Activated CD4-positive, alpha-beta T cell treated with anti-CD3 and anti-CD28 coated beads for 4 hours (primary cell): ENCODE measurements at regions not wholly inside any gene's neighbourhood (a gene's known extent, or its start where the extent isn't known, plus 50 kb on each side); places are given as distances from the start of the nearest gene placed in this dataset.

ENCODE experiments used
- DNase-seq, 2 donors: peaks; one replicate each; pipeline ENCODE4 v3.0.0-alpha.2; 2020

GRCh38 chr14:34120185-34120977, 169.5 kb upstream of the EGLN3 start:
- DNase-seq = no peak

GRCh38 chr14:34119107-34119858, 168.4 kb upstream of the EGLN3 start:
- no peak for DNase-seq

GRCh38 chr14:34113991-34114390, 163.1 kb upstream of the EGLN3 start:
- no peak for DNase-seq

GRCh38 chr14:34113005-34113511, 162.2 kb upstream of the EGLN3 start:
- DNase-seq = no peak

GRCh38 chr14:34111953-34112352, 161.1 kb upstream of the EGLN3 start:
- DNase-seq = no peak

GRCh38 chr14:34111505-34111904, 160.6 kb upstream of the EGLN3 start:
- no peak for DNase-seq

- no peak for DNase-seq
Measured at GRCh38 chr14:34110531-34110930, 159.7 kb upstream of the EGLN3 start.

GRCh38 chr14:34107441-34107840, 156.6 kb upstream of the EGLN3 start:
- DNase-seq = no peak

GRCh38 chr14:34106310-34106709, 155.4 kb upstream of the EGLN3 start:
- no peak for DNase-seq

GRCh38 chr14:34104489-34105397, 153.9 kb upstream of the EGLN3 start:
- no peak for DNase-seq

GRCh38 chr14:34103176-34103575, 152.3 kb upstream of the EGLN3 start:
- no peak for DNase-seq

GRCh38 chr14:34099635-34100034, 148.8 kb upstream of the EGLN3 start:
- no peak for DNase-seq

GRCh38 chr14:34098985-34099349, 148.1 kb upstream of the EGLN3 start:
- no peak for DNase-seq

GRCh38 chr14:34098045-34098984, 147.4 kb upstream of the EGLN3 start:
- no peak for DNase-seq

- DNase-seq = no peak
Measured at GRCh38 chr14:34097644-34098043, 146.8 kb upstream of the EGLN3 start.

GRCh38 chr14:34094384-34094783, 143.5 kb upstream of the EGLN3 start:
- no peak for DNase-seq

GRCh38 chr14:34093883-34094282, 143.0 kb upstream of the EGLN3 start:
- no peak for DNase-seq

GRCh38 chr14:34090451-34090850, 139.6 kb upstream of the EGLN3 start:
- no peak for DNase-seq

- no peak for DNase-seq
Measured at GRCh38 chr14:34088914-34089313, 138.0 kb upstream of the EGLN3 start.

GRCh38 chr14:34087571-34087970, 136.7 kb upstream of the EGLN3 start:
- DNase-seq = no peak

- no peak for DNase-seq
Measured at GRCh38 chr14:34086223-34086757, 135.4 kb upstream of the EGLN3 start.

GRCh38 chr14:34085695-34086094, 134.8 kb upstream of the EGLN3 start:
- DNase-seq = no peak
